Smooth muscle cell (in vitro differentiated cells): ENCODE measurements at regions not wholly inside any gene's neighbourhood (a gene's known extent, or its start where the extent isn't known, plus 50 kb on each side); places are given as distances from the start of the nearest gene placed in this dataset.

ENCODE experiments used
- DNase-seq: peaks from one replicate; lab custom pipeline; 2025; ENCODE audit not compliant: unreplicated experiment; lab: John Stamatoyannopoulos, UW
- H2AFZ ChIP-seq: fragments of 200-600 bp; sonication (generic); 2 replicates; pipeline ENCODE4 v1.6.0; 2016; ENCODE audit warnings: antibody characterized with exemption, low read depth, mild to moderate bottlenecking
- H3F3A ChIP-seq: fragments of 200-600 bp; sonication (generic); 2 replicates; pipeline ENCODE4 v1.6.0; 2017; ENCODE audit warnings: antibody characterized with exemption, low read depth
- H3K27ac ChIP-seq: fragments of 200-600 bp; sonication (generic); 2 replicates; pipeline ENCODE4 v1.5.1; 2016; ENCODE audit warnings: low read depth, mild to moderate bottlenecking
- H3K27me3 ChIP-seq: fragments of 200-600 bp; sonication (generic); 2 replicates; pipeline ENCODE4 v1.6.1; 2016; ENCODE audit warnings: low read depth, mild to moderate bottlenecking
- H3K36me3 ChIP-seq: fragments of 200-600 bp; sonication (generic); 2 replicates; pipeline ENCODE4 v1.5.1; 2016; ENCODE audit warnings: low read depth
- H3K4me1 ChIP-seq: fragments of 200-600 bp; sonication (generic); 2 replicates; pipeline ENCODE4 v1.5.1; 2016; ENCODE audit warnings: low read depth
- H3K4me2 ChIP-seq: fragments of 200-600 bp; sonication (generic); 2 replicates; pipeline ENCODE4 v1.6.0; 2016; ENCODE audit warnings: mild to moderate bottlenecking
- H3K4me3 ChIP-seq: fragments of 200-600 bp; sonication (generic); 2 replicates; pipeline ENCODE4 v1.5.1; 2016; ENCODE audit warnings: mild to moderate bottlenecking
- H3K79me2 ChIP-seq: fragments of 200-600 bp; sonication (generic); 2 replicates; pipeline ENCODE4 v1.6.0; 2016; ENCODE audit warnings: low read depth, mild to moderate bottlenecking
- H3K9ac ChIP-seq: fragments of 200-600 bp; sonication (generic); 2 replicates; pipeline ENCODE4 v1.6.0; 2016; ENCODE audit warnings: low read depth
- H3K9me3 ChIP-seq: fragments of 200-600 bp; sonication (generic); replicated peaks from 2 replicates; pipeline ENCODE4 v1.5.1; 2016; ENCODE audit warnings: low read depth
- H4K20me1 ChIP-seq: fragments of 200-600 bp; sonication (generic); 2 replicates; pipeline ENCODE4 v1.6.0; 2016; ENCODE audit warnings: low read depth
- WGBS: methylation state at CpG from one replicate; pipeline ENCODE4 v1.1.7; 2016; ENCODE audit warnings: low lambda C conversion rate; 5-methylcytosine and 5-hydroxymethylcytosine counted together
- TF ChIP-seq, protein P1 (sequence below): fragments of 200-600 bp; sonication (generic); IDR thresholded peaks from 2 replicates; pipeline ENCODE4 v1.5.1; 2017; ENCODE audit warnings: borderline replicate concordance, mild to moderate bottlenecking, antibody characterized with exemption; ENCODE audit not compliant: insufficient read depth, poor library complexity, severe bottlenecking

DNA sequence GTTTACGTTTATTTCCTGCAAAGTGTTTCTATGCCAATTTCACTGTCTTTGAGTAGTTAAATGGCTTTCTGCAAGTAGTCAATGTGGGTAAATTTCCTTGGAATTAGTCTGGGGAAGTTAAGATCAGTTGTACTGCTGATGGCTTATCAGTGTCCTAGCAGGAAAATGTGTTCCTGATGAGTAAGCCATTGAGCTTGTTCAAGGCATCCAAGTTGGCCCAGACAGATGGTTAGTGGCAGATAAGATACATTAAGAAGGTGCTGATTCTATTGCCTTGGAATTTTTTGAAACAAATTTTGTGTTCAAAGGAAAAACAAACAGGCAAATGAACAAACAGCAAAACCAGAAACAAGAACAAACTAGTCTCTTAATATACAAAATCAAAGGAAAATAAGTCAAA is 258.4 kb downstream of the MAP2K6 start:
- H3K4me2 ChIP-seq = peak overlapping the region; percentile 51
- H3K27ac ChIP-seq = peak overlapping the region; percentile 67
- no peaks in the 10 kb centered on the region for H3K79me2 ChIP-seq
- H3K9me3 ChIP-seq = no peaks in the 10 kb centered on the region
- TF ChIP-seq, protein P1, sequence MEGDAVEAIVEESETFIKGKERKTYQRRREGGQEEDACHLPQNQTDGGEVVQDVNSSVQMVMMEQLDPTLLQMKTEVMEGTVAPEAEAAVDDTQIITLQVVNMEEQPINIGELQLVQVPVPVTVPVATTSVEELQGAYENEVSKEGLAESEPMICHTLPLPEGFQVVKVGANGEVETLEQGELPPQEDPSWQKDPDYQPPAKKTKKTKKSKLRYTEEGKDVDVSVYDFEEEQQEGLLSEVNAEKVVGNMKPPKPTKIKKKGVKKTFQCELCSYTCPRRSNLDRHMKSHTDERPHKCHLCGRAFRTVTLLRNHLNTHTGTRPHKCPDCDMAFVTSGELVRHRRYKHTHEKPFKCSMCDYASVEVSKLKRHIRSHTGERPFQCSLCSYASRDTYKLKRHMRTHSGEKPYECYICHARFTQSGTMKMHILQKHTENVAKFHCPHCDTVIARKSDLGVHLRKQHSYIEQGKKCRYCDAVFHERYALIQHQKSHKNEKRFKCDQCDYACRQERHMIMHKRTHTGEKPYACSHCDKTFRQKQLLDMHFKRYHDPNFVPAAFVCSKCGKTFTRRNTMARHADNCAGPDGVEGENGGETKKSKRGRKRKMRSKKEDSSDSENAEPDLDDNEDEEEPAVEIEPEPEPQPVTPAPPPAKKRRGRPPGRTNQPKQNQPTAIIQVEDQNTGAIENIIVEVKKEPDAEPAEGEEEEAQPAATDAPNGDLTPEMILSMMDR = no peak
- no peaks in the 10 kb centered on the region for H3K27me3 ChIP-seq
- 5% methylated on average over 1 of the region's 1 CpG for WGBS
- no peaks in the 10 kb centered on the region for H3F3A ChIP-seq
- no peak overlapping the region for H3K9ac ChIP-seq
- H4K20me1 ChIP-seq = no peaks in the 10 kb centered on the region
- H3K36me3 ChIP-seq = no peaks in the 10 kb centered on the region
- no peak for DNase-seq
- no peak overlapping the region for H3K4me3 ChIP-seq
- no peak overlapping the region for H2AFZ ChIP-seq
- H3K4me1 ChIP-seq = peaks cover 8% of the 10 kb centered on the region

DNA sequence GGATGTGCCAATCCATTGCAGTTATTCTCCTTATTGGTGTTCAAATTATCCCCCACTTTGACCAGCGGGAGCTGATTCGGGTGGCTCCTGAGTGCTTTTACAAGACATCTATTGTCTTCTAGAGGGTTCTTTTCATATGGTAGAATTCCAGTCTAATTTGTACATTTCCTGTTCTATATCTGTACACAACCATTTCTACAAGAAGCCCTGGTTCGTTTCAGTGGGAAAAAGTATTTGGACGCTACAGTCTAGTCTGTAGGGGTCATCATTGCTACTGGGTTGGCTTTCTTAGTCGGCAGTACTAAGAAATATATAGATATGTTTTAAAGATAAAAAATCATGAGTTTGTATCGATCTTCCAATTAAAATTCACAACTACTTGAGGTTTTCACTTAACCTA is 262.6 kb downstream of the MAP2K6 start:
- H3K79me2 ChIP-seq = no peaks in the 10 kb centered on the region
- peaks cover 8% of the 10 kb centered on the region for H3K4me1 ChIP-seq
- no peak for DNase-seq
- H3K36me3 ChIP-seq = no peaks in the 10 kb centered on the region
- no peak overlapping the region for H3K27ac ChIP-seq
- no peak overlapping the region for H2AFZ ChIP-seq
- H3K9ac ChIP-seq = no peak overlapping the region
- no peak overlapping the region for H3K4me2 ChIP-seq
- 65% methylated on average over 6 of the region's 6 CpGs for WGBS
- no peak overlapping the region for H3K4me3 ChIP-seq
- no peaks in the 10 kb centered on the region for H4K20me1 ChIP-seq
- H3F3A ChIP-seq = no peaks in the 10 kb centered on the region
- H3K27me3 ChIP-seq = no peaks in the 10 kb centered on the region
- no peaks in the 10 kb centered on the region for H3K9me3 ChIP-seq
- TF ChIP-seq, protein P1 = no peak

DNA sequence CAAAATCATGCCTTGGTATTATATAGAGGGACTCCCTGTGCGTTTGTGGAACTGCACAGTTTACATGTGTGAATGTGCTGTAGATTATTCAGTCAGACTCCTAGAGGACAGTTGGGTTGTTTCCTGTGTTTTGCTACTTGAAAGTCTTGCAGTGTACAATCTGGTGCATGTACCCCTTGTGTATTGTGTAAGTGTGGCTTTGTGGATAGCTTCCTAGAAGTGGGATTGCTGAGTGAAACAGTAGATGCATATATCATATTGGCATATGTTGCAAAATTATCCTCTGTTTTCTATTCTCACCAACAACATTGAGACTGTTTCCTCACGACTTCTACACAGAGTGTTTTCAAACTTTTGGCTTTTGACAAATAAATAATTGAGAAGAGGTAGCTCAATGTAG is 263.7 kb downstream of the MAP2K6 start:
- 79% methylated on average over 2 of the region's 2 CpGs for WGBS
- Histone ChIP-seq H2AFZ (no peak overlapping the region), H3K9ac (no peak overlapping the region), H3K27ac (no peak overlapping the region), H3K4me3 (no peak overlapping the region), H3K36me3 (no peaks in the 10 kb centered on the region), H3K4me2 (no peak overlapping the region), H3K9me3 (no peaks in the 10 kb centered on the region), H4K20me1 (no peaks in the 10 kb centered on the region), H3K79me2 (no peaks in the 10 kb centered on the region), H3K4me1 (no peaks in the 10 kb centered on the region), H3K27me3 (no peaks in the 10 kb centered on the region), H3F3A (no peaks in the 10 kb centered on the region)
- TF ChIP-seq, protein P1 = no peak
- DNase-seq = no peak

DNA sequence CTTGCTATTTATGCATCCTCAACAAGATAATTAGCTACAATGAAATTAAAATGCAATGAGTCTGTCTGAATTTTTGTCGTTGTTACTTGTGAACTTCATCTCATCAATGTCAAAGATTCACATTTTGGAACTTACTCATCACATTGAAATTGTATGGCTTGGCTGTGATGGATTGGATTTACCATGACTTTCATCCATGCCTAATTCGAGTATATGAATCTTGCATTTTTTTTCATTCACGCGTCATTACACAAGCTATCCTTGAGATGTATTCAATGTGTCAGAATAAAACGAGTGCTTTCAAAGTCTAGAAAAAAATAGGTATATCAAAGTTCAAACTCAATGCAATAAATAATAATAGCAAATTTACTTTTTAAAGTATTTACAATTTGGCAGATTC is 265.3 kb downstream of the MAP2K6 start:
- 93% methylated on average over 5 of the region's 5 CpGs for WGBS
- Histone ChIP-seq H3K9ac (no peak overlapping the region), H3K79me2 (no peaks in the 10 kb centered on the region), H3K9me3 (no peaks in the 10 kb centered on the region), H3K4me2 (no peak overlapping the region), H3F3A (no peaks in the 10 kb centered on the region), H2AFZ (no peak overlapping the region), H3K27me3 (no peaks in the 10 kb centered on the region), H4K20me1 (no peaks in the 10 kb centered on the region), H3K27ac (no peak overlapping the region), H3K36me3 (no peaks in the 10 kb centered on the region), H3K4me3 (no peak overlapping the region), H3K4me1 (no peaks in the 10 kb centered on the region)
- DNase-seq = no peak
- TF ChIP-seq, protein P1 = no peak
